Mesenchymal stem cell (in vitro differentiated cells and primary cell): ENCODE measurements at regions not wholly inside any gene's neighbourhood (a gene's known extent, or its start where the extent isn't known, plus 50 kb on each side); places are given as distances from the start of the nearest gene placed in this dataset.
A peak's percentile ranks its signal among the peaks of the same experiment; 100 is the strongest.

ENCODE experiments used
- DNase-seq: peaks from one replicate; pipeline ENCODE4 v3.0.0-alpha.2; 2013
- H2AFZ ChIP-seq: one replicate; pipeline ENCODE4 v1.6.1; 2013; ENCODE audit warnings: low read depth, mild to moderate bottlenecking, control low read depth, inconsistent platforms, low read length, moderate library complexity
- H2AK5ac ChIP-seq: 2 replicates; pipeline ENCODE4 v1.6.1; 2013; ENCODE audit warnings: low read length, moderate library complexity, mild to moderate bottlenecking, inconsistent platforms; ENCODE audit not compliant: severe bottlenecking
- H2BK120ac ChIP-seq: one replicate; pipeline ENCODE4 v1.6.1; 2013; ENCODE audit warnings: low read depth, mild to moderate bottlenecking, inconsistent platforms, low read length, moderate library complexity
- H2BK12ac ChIP-seq, 2 experiments: one replicate each; pipeline ENCODE4 v1.6.1; 2013; ENCODE audit warnings: inconsistent platforms in 2 of 2, low read length in 2 of 2, mild to moderate bottlenecking in 2 of 2, moderate library complexity in 2 of 2, control low read depth in 1 of 2
- H2BK15ac ChIP-seq: one replicate; pipeline ENCODE4 v1.6.1; 2013; ENCODE audit warnings: mild to moderate bottlenecking, low read depth, inconsistent platforms; ENCODE audit not compliant: poor library complexity, severe bottlenecking
- H2BK5ac ChIP-seq: 2 replicates; pipeline ENCODE4 v1.6.1; 2013; ENCODE audit warnings: low read depth, mild to moderate bottlenecking, low read length, control low read depth, inconsistent platforms; ENCODE audit not compliant: poor library complexity, severe bottlenecking
- H3K14ac ChIP-seq, 2 experiments: one replicate each; pipeline ENCODE4 v1.6.1; 2013; ENCODE audit warnings: inconsistent platforms in 2 of 2, low read length in 2 of 2, control low read depth in 1 of 2, mild to moderate bottlenecking in 1 of 2, moderate library complexity in 1 of 2
- H3K18ac ChIP-seq, 2 experiments: one replicate each; pipeline ENCODE4 v1.6.1; 2013; ENCODE audit warnings: inconsistent platforms in 2 of 2, low read length in 2 of 2, control low read depth in 1 of 2, low read depth in 1 of 2, mild to moderate bottlenecking in 1 of 2
- H3K23ac ChIP-seq, 2 experiments: one replicate each; pipeline ENCODE4 v1.6.1; 2013; ENCODE audit warnings: inconsistent platforms in 2 of 2, low read length in 2 of 2, mild to moderate bottlenecking in 2 of 2, moderate library complexity in 2 of 2, control low read depth in 1 of 2
- H3K27ac ChIP-seq: 2 replicates; pipeline ENCODE4 v1.5.1; 2013; ENCODE audit warnings: mild to moderate bottlenecking, moderate library complexity, low read length, control low read depth, inconsistent platforms; ENCODE audit not compliant: poor library complexity, severe bottlenecking
- H3K27me3 ChIP-seq, 2 experiments: 2 replicates each; pipeline versions ENCODE4 v1.6.1 to v1.7.0; 2013; ENCODE audit warnings: low read length in 2 of 2, mild to moderate bottlenecking in 2 of 2, moderate library complexity in 2 of 2, control low read depth in 1 of 2, inconsistent platforms in 1 of 2; ENCODE audit not compliant: control insufficient read depth in 1 of 2, insufficient read depth in 1 of 2
- H3K36me3 ChIP-seq, 2 experiments: 2 replicates each; pipeline versions ENCODE4 v1.6.1 to v1.7.0; 2013; ENCODE audit warnings: low read length in 2 of 2, control low read depth in 1 of 2, inconsistent platforms in 1 of 2, low read depth in 1 of 2, mild to moderate bottlenecking in 1 of 2; ENCODE audit not compliant: insufficient read depth in 2 of 2, control insufficient read depth in 1 of 2
- H3K4ac ChIP-seq, 2 experiments: one replicate each; pipeline ENCODE4 v1.6.1; 2013; ENCODE audit warnings: inconsistent platforms in 2 of 2, low read length in 2 of 2, mild to moderate bottlenecking in 2 of 2, moderate library complexity in 2 of 2, control low read depth in 1 of 2, low read depth in 1 of 2
- H3K4me1 ChIP-seq: 2 replicates; pipeline ENCODE4 v1.6.1; 2013; ENCODE audit warnings: low read depth, low read length, control low read depth; ENCODE audit not compliant: control insufficient read depth, insufficient read depth
- H3K4me2 ChIP-seq: 2 replicates; pipeline ENCODE4 v1.6.1; 2013; ENCODE audit warnings: low read length, mild to moderate bottlenecking, inconsistent platforms; ENCODE audit not compliant: poor library complexity, severe bottlenecking
- H3K4me3 ChIP-seq, 2 experiments: 2 replicates each; pipeline versions ENCODE4 v1.5.1 to v1.7.0; 2013; ENCODE audit warnings: low read length in 2 of 2, mild to moderate bottlenecking in 2 of 2, control low read depth in 1 of 2, low read depth in 1 of 2; ENCODE audit not compliant: insufficient read depth in 1 of 2
- H3K79me1 ChIP-seq: replicated peaks from 2 replicates; pipeline ENCODE4 v1.6.1; 2013; ENCODE audit warnings: mild to moderate bottlenecking, control low read depth, low read length, inconsistent platforms; ENCODE audit not compliant: poor library complexity, severe bottlenecking
- H3K9ac ChIP-seq: 2 replicates; pipeline ENCODE4 v1.7.0; 2013; ENCODE audit warnings: mild to moderate bottlenecking, low read length, moderate library complexity
- H3K9me3 ChIP-seq: 2 replicates; pipeline ENCODE4 v1.7.0; 2013; ENCODE audit warnings: mild to moderate bottlenecking, low read length; ENCODE audit not compliant: control insufficient read depth
- H4K8ac ChIP-seq: one replicate; pipeline ENCODE4 v1.6.1; 2013; ENCODE audit warnings: inconsistent platforms, mild to moderate bottlenecking, low read length, moderate library complexity
- H4K91ac ChIP-seq: one replicate; pipeline ENCODE4 v1.6.1; 2013; ENCODE audit warnings: mild to moderate bottlenecking, low read length, inconsistent platforms
- WGBS: methylation state at CpG from one replicate; pipeline ENCODE4 v1.1.7; 2013; ENCODE audit warnings: mixed read lengths; 5-methylcytosine and 5-hydroxymethylcytosine counted together

DNA sequence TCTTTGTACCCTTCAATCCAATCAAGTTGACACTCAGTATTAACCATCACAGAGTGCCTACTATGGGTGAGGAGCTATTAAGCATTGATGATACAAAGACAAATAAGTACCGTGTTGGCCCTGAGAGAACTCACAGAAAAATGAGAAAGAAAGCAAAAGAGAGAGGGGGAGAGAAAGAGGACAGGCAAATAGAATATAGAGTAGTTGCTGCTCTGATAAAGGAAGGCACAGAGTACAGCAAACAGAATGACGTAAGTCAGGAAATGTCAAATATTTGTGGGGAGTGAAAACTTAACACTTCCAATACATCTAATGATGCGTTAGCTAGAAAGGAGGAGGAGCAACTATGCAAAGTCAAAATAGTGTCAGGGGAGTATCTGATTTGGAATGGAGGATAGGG is 320.6 kb upstream of the KCNH8 start:
- Histone ChIP-seq H3K36me3 (no peaks in the 10 kb centered on the region), H3K27ac (no peak overlapping the region), H3K27me3 (no peaks in the 10 kb centered on the region), H3K9ac (no peak overlapping the region), H3K79me1 (no peaks in the 10 kb centered on the region), H3K18ac (no peak overlapping the region), H2BK15ac (no peak overlapping the region), H2BK120ac (no peak overlapping the region), H2BK12ac (no peak overlapping the region), H3K9me3 (no peaks in the 10 kb centered on the region), H3K14ac (no peak overlapping the region), H3K4me3 (no peak overlapping the region), H2BK5ac (no peak overlapping the region), H4K91ac (no peak overlapping the region), H2AK5ac (no peak overlapping the region), H3K4me2 (no peak overlapping the region), H3K4me1 (no peaks in the 10 kb centered on the region), H3K4ac (no peak overlapping the region), H2AFZ (no peak overlapping the region), H4K8ac (no peak overlapping the region), H3K23ac (no peak overlapping the region)
- WGBS, result 89% methylated on average over 3 of the region's 3 CpGs
- no peak for DNase-seq

DNA sequence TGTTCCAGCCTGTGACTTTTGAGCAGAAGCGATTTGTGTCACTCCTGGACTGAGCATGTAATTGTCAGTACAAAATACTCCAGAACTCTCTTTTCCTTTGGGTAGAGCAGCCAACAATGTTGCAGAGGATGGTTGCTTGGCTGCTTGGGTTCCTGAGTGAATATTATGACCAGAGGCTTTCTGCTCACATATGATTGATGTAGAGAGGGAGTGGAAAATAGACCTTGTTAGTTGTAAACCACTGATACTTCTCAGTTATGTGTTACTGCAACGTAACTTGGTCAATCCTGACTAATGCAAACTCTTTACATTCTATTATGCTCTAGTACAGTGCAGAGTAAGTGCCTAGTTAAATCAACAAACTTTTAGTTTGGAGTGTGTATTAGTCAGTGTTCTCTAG is 322.6 kb upstream of the KCNH8 start:
- H4K8ac ChIP-seq, result no peak overlapping the region
- H3K9ac ChIP-seq, result no peak overlapping the region
- no peaks in the 10 kb centered on the region for H3K79me1 ChIP-seq
- H3K4ac ChIP-seq, result no peak overlapping the region
- H3K27ac ChIP-seq, result no peak overlapping the region
- no peak for DNase-seq
- no peaks in the 10 kb centered on the region for H3K36me3 ChIP-seq
- no peak overlapping the region for H3K4me3 ChIP-seq
- H2BK15ac ChIP-seq, result no peak overlapping the region
- H2BK12ac ChIP-seq, result no peak overlapping the region
- no peak overlapping the region for H3K4me2 ChIP-seq
- H3K14ac ChIP-seq, result no peak overlapping the region
- no peak overlapping the region for H4K91ac ChIP-seq
- H2AK5ac ChIP-seq, result no peak overlapping the region
- no peak overlapping the region for H2AFZ ChIP-seq
- H3K18ac ChIP-seq, result no peak overlapping the region
- H3K4me1 ChIP-seq, result no peaks in the 10 kb centered on the region
- WGBS, result 100% methylated on average over 1 of the region's 2 CpGs
- no peak overlapping the region for H2BK5ac ChIP-seq
- no peak overlapping the region for H2BK120ac ChIP-seq
- no peak overlapping the region for H3K23ac ChIP-seq
- H3K9me3 ChIP-seq, result no peaks in the 10 kb centered on the region
- H3K27me3 ChIP-seq, result no peaks in the 10 kb centered on the region

DNA sequence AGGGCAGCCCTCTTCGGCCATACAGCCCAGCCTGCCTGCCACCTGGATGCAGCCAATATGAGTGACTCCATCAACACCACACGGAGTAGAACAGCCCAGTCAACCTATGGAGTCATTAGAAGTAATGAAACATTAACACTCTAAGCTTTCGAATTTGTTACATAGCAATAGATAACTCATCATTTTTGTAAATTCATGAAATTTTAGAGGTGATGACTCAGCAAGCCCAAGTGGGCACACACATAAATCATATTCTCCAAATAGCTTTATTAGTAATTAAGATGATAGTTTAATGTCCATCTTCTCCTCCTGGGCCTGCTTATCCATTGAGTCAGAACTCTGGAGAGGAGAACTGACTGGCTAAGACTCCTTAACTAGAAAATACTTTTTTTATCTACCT is 335.0 kb upstream of the KCNH8 start:
- H3K9me3 ChIP-seq, result no peaks in the 10 kb centered on the region
- no peak overlapping the region for H2BK120ac ChIP-seq
- H3K4me3 ChIP-seq, result no peak overlapping the region
- H3K27me3 ChIP-seq, result no peaks in the 10 kb centered on the region
- no peak overlapping the region for H4K91ac ChIP-seq
- no peak overlapping the region for H2BK15ac ChIP-seq
- 100% methylated on average over 1 of the region's 3 CpGs for WGBS
- H3K9ac ChIP-seq, result no peak overlapping the region
- H3K4ac ChIP-seq, result no peak overlapping the region
- no peak overlapping the region for H3K27ac ChIP-seq
- DNase-seq, result no peak
- no peaks in the 10 kb centered on the region for H3K79me1 ChIP-seq
- H2BK12ac ChIP-seq, result no peak overlapping the region
- no peak overlapping the region for H3K23ac ChIP-seq
- no peak overlapping the region for H4K8ac ChIP-seq
- H2AK5ac ChIP-seq, result no peak overlapping the region
- H2BK5ac ChIP-seq, result no peak overlapping the region
- no peaks in the 10 kb centered on the region for H3K36me3 ChIP-seq
- no peak overlapping the region for H3K14ac ChIP-seq
- H3K4me2 ChIP-seq, result no peak overlapping the region
- H2AFZ ChIP-seq, result no peak overlapping the region
- H3K4me1 ChIP-seq, result no peaks in the 10 kb centered on the region
- H3K18ac ChIP-seq, result no peak overlapping the region

DNA sequence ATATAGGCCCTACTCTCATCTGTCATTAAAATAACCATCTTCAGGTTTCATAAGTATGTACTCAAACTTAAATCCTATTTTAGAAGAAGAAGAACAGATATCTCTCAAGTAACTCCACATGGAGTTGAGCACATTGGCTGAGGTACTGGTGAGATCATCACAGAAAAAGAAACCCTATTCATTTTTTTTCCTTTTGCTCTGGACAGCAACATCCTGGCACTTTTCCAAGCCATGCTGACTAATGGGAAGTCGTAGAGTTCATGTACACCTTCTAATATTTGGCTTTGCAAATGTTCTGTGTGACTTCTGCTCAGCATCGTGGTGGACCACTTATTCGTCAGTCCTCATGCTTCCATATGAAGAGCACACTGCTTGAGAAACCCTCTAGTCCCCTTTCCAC is 336.0 kb upstream of the KCNH8 start:
- Histone ChIP-seq H3K4me3 (no peak overlapping the region), H2AK5ac (no peak overlapping the region), H3K14ac (no peak overlapping the region), H3K27me3 (no peaks in the 10 kb centered on the region), H3K23ac (no peak overlapping the region), H3K9me3 (no peaks in the 10 kb centered on the region), H3K4me1 (no peaks in the 10 kb centered on the region), H3K18ac (no peak overlapping the region), H3K4ac (no peak overlapping the region), H2AFZ (no peak overlapping the region), H4K91ac (no peak overlapping the region), H3K36me3 (no peaks in the 10 kb centered on the region), H3K4me2 (no peak overlapping the region), H2BK15ac (no peak overlapping the region), H2BK120ac (no peak overlapping the region), H3K79me1 (no peaks in the 10 kb centered on the region), H3K27ac (no peak overlapping the region), H2BK5ac (no peak overlapping the region), H2BK12ac (no peak overlapping the region), H4K8ac (no peak overlapping the region), H3K9ac (no peak overlapping the region)
- WGBS, result 0% methylated on average over 1 of the region's 3 CpGs
- peak; percentile 38 for DNase-seq
